CD4-positive, alpha-beta T cell treated with Interleukin-17A for 1 hour (primary cell): ENCODE measurements at regions not wholly inside any gene's neighbourhood (a gene's known extent, or its start where the extent isn't known, plus 50 kb on each side); places are given as distances from the start of the nearest gene placed in this dataset.
"Not testable (repeated sequence)": the region's sequence is repeated elsewhere in the genome, so short reads cannot be mapped to it uniquely, and the experiment has no call there.

Experiments
- DNase-seq: peaks from one replicate; pipeline ENCODE4 v3.0.0-alpha.2; 2020

GRCh38 chr6:112522587-112522986, 175.5 kb downstream of the RFPL4B start:
- DNase-seq: no peak

DNA sequence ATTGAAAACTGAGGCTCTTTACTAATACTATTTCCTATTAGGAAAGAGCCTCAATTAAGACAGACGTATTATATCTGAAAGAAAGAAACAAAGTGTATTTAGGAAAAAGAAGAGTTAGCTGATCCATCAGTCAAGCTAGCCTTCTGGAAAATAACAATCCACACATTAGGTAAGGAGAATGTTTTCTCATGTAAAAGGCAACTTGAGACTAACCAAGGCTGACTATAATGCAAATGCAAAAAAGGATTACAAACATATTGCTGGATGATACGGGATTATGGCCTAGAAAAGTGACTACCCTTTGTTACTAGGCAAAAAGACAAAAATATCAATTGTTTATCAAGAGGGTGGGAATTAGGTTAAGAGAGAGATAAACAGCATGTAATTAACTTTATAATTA, 176.9 kb downstream of the RFPL4B start:
- DNase-seq: no peak

- no peak for DNase-seq
These were observed 178.6 kb downstream of the RFPL4B start for GRCh38 chr6:112525749-112526148.

DNA sequence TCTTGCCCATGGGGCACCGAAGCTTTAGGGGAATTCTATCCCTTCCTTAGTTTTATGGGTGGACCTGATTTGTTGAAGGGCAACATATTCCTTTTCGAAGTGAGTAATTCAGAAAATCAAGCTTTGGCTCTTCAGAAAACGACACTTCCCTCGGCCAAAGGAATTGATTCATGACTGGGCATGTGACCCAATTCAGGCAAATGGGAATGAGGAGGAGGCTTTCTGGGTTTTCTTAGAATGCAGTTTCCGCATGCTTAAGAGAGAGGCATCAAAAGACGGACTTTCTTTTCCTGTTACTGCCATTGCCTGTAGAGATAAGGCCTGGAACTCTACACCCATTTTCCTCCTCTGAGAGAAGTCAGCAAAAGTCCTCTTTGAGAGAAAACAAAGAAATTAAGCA, 179.5 kb downstream of the RFPL4B start:
- no peak for DNase-seq

DNA sequence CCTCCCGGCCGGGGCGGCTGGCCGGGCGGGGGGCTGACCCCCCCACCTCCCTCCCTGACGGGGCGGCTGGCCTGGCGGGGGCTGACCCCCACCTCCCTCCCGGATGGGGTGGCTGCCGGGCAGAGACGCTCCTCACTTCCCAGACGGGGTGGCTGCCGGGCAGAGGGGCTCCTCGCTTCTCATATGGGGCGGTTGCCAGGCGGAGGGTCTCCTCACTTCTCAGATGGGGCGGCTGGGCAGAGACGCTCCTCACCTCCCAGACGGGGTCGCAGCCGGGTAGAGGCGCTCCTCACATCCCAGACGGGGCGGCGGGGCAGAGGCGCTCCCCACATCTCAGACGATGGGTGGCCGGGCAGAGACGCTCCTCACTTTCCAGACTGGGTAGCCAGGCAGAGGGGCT, 181.2 kb downstream of the RFPL4B start:
- not testable (repeated sequence) for DNase-seq

DNA sequence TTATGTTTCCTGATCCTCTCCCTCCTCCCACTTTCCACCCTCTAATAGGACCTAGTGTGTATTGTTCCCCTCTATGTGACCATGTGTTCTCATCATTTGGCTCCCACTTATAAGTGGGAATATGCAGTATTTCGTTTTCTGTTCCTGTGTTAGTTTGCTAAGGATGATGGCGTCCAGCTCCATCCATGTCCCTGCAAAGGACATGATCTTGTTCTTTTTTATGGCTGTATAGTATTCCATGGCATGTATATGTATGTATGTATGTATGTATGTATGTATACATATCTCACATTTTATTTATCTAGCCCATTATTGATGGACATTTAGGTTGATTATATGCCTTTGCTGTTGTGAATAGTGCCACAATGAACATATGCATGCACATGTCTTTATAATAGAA, 188.7 kb downstream of the RFPL4B start:
- DNase-seq: no peak

GRCh38 chr6:112539355-112539754, 192.2 kb downstream of the RFPL4B start:
- DNase-seq: no peak

GRCh38 chr6:112541847-112542246, 194.7 kb downstream of the RFPL4B start:
- not testable (repeated sequence) for DNase-seq

DNA sequence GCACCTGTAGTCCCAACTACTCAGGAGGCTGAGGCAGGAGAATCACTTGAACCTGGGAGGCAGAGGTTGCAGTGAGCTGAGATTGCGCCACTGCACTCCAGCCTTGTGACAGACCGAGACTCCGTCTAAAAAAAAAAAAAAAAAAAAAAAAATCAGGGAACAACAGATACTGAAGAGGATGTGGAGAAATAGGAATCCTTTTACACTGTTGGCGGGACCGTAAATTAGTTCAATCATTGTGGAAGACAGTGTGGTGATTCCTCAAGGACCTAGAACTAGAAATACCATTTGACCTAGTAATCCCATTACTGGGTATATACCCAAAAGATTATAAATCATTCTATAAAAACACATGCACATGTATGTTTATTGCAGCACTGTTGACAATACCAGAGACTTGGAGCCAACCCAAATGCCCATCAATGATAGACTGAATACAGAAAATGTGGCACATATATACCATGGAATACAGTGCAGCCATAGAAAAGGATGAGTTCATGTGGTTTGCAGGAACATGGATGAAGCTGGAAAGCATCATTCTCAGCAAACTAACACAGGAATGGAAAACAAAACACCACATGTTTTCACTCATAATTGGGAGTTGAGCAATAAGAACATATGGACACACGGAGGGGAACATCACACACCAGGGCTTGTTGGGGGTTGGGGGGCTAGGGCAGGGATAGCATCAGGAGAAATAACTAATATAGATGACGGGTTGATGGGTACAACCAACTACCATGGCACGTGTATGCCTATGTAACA, 200.4 kb downstream of the RFPL4B start:
- DNase-seq: not testable (repeated sequence)

- no peak for DNase-seq
These were observed 202.6 kb downstream of the RFPL4B start for GRCh38 chr6:112549749-112550148.

GRCh38 chr6:112557435-112557834, 210.3 kb downstream of the RFPL4B start:
- DNase-seq: no peak

GRCh38 chr6:112557961-112558360, 210.8 kb downstream of the RFPL4B start:
- no peak for DNase-seq

- DNase-seq: no peak
These were observed 213.5 kb downstream of the RFPL4B start for GRCh38 chr6:112560651-112561050.

DNA sequence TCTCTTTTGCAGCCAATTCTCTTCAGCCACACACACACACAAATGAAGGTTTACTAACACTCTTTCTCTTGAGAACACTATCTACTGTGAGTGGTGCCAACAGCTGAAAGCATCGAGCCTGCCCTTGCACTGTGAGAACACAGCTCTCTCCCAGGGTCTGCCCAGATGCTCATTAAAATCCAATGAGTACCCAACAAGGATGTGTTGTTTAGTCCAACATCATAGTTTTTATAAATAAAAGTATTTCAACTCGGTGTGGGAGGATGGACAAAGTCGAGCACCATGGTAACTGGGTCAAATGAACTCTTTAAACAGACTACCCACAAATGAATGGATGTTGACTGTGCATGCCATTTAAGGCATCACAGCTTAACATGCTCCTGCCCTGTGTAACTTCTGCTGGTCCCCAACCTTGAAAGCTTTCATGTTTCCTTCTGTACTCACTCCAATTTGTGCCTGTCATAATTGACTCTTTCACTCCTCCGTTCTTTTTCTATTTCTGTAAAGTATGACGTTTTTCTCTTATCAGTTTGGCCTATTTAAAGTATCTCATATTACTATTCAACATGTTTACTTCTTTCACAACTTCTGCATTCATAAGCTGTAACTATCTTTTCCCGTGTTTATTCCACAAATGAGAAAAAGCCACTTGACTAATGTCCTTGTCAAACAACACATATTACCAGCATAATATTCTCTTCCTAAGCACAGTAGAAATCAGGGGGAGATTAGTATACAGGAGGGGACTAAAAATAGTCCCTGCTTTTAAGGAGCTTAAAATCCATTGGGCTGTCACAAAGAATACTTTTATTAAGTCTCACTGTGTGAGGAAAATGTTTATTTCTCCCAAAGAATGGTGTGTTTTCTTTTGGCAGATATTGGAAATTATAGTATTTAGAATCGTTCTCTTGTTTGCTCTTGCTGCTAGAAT, 215.4 kb downstream of the RFPL4B start:
- DNase-seq: no peak

DNA sequence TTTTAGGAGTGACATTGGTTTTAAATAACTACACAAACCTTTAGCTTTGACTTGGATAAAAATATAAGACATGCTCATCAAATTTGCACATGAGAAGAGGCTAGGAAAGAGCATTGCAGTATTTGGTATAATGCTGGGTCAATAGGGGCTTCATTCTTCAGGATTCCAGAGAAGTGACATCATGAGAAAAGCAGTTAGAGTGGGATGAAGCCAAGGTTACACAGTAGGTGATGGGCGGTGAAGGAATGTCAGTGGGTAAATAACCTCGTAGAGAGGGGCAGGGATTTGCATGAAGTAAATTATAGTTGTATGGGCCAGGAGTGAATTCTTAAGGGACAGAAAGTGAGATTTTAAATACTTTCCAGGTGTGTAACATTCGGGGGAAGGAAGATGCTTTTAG, 216.2 kb downstream of the RFPL4B start:
- DNase-seq: no peak

- DNase-seq: no peak
These were observed 220.9 kb downstream of the RFPL4B start for GRCh38 chr6:112568066-112568465.

GRCh38 chr6:112571488-112572270, 224.5 kb downstream of the RFPL4B start:
- DNase-seq: no peak

GRCh38 chr6:112574190-112574589, 227.1 kb downstream of the RFPL4B start:
- no peak for DNase-seq

GRCh38 chr6:112575309-112575834, 228.2 kb downstream of the RFPL4B start:
- no peak for DNase-seq

DNA sequence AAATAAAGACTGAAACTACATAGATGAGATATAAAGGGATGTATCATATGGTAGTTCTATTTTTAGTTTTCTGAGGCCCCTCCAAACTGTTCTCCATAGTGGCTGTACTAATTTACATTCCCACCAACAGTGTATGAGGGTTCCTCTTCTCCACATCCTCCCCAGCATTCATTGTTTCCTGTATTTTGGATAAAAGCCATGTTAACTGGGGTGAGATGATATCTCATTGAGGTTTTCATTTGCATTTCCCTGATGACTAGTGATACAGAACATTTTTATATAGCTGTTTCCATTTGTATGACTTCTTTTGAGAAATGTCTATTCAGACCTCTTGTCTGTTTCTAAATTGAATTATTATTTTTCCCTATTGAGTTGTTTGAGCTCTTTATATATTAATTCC, 229.3 kb downstream of the RFPL4B start:
- no peak for DNase-seq

GRCh38 chr6:112579601-112580000, 232.5 kb downstream of the RFPL4B start:
- DNase-seq: no peak

DNA sequence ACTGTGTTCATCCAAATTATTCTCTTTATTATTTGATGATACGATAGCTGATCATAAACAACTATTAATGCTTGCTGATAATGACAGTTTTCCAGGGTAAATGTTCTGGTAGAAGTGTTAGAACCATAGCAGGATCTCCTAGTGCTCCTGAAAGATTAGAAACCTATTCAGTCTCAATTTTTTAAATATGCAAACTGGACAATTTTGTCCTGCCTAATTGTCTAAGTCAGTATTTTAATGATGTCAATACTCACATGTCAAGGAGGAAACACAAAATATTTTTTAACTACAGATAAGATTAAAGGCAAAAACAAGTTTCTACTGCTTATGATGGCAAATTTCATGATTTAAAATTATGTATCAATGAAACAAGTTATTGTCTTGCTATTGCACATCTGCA, 233.9 kb downstream of the RFPL4B start:
- DNase-seq: no peak

- no peak for DNase-seq
These were observed 243.2 kb downstream of the RFPL4B start for GRCh38 chr6:112590326-112590725.
